ENCODE measurements at regions not wholly inside any gene's neighbourhood (a gene's known extent, or its start where the extent isn't known, plus 50 kb on each side); places are given as distances from the start of the nearest gene placed in this dataset.

GRCh38 chr22:48952256-48953102 is 875.2 kb downstream of the BRD1 start:
- DNase-seq, result no peak

- no peak for DNase-seq
Measured at GRCh38 chr22:48951836-48952235, 875.8 kb downstream of the BRD1 start.

- no peak for DNase-seq
Measured at GRCh38 chr22:48950151-48950915, 877.3 kb downstream of the BRD1 start.

GRCh38 chr22:48949375-48950149 is 878.1 kb downstream of the BRD1 start:
- DNase-seq, result no peak

GRCh38 chr22:48948575-48949170 is 879.0 kb downstream of the BRD1 start:
- DNase-seq, result no peak

- DNase-seq, result no peak
Measured at GRCh38 chr22:48947636-48948035, 880.0 kb downstream of the BRD1 start.

GRCh38 chr22:48945621-48946458 is 881.8 kb downstream of the BRD1 start:
- no peak for DNase-seq

- no peak for DNase-seq
Measured at GRCh38 chr22:48944751-48945620, 882.7 kb downstream of the BRD1 start.

- no peak for DNase-seq
Measured at GRCh38 chr22:48944433-48944750, 883.3 kb downstream of the BRD1 start.

- no peak for DNase-seq
Measured at GRCh38 chr22:48943567-48944432, 883.9 kb downstream of the BRD1 start.

- no peak for DNase-seq
Measured at GRCh38 chr22:48942698-48943566, 884.7 kb downstream of the BRD1 start.

- no peak for DNase-seq
Measured at GRCh38 chr22:48941903-48942575, 885.6 kb downstream of the BRD1 start.

- no peak for DNase-seq
Measured at GRCh38 chr22:48941033-48941902, 886.4 kb downstream of the BRD1 start.

GRCh38 chr22:48940266-48941032 is 887.2 kb downstream of the BRD1 start:
- DNase-seq, result no peak

GRCh38 chr22:48939441-48940265 is 888.0 kb downstream of the BRD1 start:
- no peak for DNase-seq

- DNase-seq, result no peak
Measured at GRCh38 chr22:48938741-48939140, 888.9 kb downstream of the BRD1 start.

Measured in EL (cell line).